Fibroblast of skin of right quadriceps (primary cell): ENCODE measurements at regions not wholly inside any gene's neighbourhood (a gene's known extent, or its start where the extent isn't known, plus 50 kb on each side); places are given as distances from the start of the nearest gene placed in this dataset.
"Not testable (repeated sequence)": the region's sequence is repeated elsewhere in the genome, so short reads cannot be mapped to it uniquely, and the experiment has no call there.

ENCODE experiments used
- DNase-seq: peaks from one replicate; pipeline ENCODE4 v3.0.0-alpha.2; 2013

DNA sequence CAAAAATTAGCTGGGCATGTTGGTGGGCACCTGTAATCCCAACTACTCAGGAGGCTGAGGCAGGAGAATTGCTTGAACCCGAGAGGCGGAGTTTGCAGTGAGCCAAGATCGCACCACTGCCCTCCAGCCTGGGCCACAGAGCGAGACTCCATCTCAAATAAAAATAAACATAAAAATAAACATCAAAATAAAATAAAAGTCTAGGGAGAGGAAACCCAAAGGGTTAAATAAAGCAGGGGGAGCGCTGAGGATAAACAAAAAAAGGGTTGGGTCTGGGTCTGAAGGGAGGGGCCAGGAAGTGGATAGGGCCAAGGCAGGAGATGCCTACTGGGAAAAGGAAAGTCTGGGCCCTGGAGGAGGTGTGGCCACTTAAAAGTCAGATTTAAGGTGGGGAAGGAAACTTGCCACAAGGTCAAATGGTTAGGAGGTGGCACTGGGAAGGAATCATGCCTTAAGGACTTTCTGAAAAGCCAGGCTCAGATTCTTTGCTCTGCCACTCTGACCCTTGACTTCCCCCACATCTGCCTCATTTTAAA, 150.0 kb downstream of the ADSS2 start:
- DNase-seq, result no peak

DNA sequence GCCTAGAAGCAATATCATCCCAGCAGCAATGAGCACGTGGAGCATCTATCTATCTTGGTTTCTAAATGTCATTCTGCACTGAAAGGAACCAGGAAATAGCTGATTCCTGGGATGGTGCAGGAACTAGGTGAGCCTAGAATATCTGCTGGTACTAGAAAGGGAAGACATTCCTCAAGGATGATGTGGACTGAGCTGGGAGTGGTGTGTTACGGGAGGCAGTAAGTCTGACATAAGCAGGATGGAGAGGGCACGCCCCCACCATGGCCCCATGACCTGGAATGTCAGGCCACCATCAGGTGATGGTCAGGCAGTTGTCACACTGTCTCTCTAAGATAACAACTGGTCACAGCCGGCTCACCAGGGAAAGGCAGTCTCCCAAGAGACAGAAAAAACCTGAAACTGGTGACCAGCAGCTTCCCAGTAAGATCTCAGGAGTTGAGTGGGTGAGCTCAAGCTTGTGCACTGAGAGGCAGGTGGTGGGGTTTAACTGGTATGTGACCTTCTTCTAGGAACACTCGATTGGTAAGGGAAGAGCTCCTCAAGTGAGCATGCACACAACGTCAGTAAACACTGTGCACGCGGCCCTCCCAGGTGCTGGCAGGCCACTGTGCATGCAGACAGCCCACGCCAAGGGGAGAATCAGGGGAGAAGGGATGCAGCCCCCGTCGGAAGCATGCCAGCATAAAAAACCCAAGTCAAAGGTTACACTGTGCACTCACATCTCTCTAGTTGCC, 148.7 kb downstream of the ADSS2 start:
- peak; percentile 25 for DNase-seq

- DNase-seq, result no peak
These were observed 148.1 kb downstream of the ADSS2 start for GRCh38 chr1:244303610-244303969.

DNA sequence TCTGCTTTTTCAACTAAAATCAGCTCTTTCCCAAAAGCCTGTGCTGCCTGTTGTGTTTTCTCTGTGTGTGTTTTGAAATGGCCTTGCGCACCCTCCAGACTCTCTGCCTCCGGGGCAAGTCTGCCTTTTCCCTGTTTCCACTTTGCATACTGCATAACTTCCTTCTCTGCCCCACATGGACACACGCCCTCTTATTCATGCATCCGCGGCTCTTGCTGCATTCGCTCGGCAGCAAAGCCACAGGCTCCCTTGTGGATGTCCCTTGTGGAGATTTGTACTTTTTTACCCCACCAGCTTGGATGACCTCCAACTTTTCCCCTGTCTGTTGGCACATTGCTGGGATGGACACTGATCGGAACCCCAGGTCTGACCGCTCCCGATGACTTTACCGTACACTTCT, 147.6 kb downstream of the ADSS2 start:
- DNase-seq, result no peak

DNA sequence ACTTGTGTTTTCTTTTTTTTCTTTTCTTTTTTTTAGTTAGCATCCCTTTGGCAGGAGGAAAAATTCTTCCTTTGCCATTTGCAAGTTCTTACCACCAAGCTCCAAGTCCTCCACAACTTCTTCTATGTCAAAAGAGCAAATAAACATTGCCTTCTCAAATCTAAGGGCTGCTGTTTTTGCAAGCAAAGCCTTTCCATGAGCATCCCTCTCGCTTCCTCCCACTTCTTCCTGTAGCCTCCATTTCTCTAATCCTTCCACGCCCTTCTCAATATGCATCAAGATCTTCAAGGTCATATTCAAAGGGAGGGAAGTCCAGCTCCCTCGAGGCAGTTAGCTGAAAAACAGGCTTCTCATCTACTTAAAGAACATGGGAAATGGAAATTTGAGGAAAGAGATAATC, 147.1 kb downstream of the ADSS2 start:
- no peak for DNase-seq

GRCh38 chr1:244305776-244306341, 145.8 kb downstream of the ADSS2 start:
- no peak for DNase-seq

- no peak for DNase-seq
These were observed 145.2 kb downstream of the ADSS2 start for GRCh38 chr1:244306544-244306943.

GRCh38 chr1:244309191-244309590, 142.5 kb downstream of the ADSS2 start:
- not testable (repeated sequence) for DNase-seq

GRCh38 chr1:244311784-244312532, 139.8 kb downstream of the ADSS2 start:
- DNase-seq, result no peak

- DNase-seq, result no peak
These were observed 138.4 kb downstream of the ADSS2 start for GRCh38 chr1:244313346-244313745.

DNA sequence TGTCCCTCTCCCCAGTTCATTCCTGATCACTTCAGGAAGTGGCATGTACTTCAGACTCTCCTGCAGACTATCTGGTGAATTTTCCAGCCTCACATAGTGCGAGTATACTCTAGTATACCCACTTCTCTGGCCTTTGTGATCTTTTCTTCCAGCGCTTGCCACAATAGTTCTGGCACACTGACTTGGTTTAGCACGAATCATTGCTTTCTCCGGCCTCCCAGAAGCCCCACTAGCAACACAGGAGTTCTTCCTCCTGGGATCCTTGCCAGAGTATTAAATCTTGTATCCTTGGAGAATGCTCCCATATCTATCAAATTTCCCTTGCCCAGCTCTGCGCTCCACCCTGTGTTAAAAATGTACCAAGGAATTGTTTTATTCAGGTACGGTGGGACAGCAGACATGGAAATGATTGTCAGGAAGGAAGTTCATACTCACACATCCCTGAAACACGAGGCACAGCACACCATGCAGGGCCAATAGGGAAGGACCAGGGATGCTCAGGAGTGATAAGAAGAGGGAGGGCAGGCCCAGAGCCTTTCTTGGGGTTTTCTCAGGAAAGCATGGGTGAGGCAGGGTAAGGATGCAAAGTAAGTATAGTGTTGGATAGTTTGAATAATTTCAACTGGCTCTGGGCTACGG, 136.7 kb downstream of the ADSS2 start:
- peak; percentile 26 for DNase-seq

GRCh38 chr1:244315996-244316395, 135.7 kb downstream of the ADSS2 start:
- no peak for DNase-seq

- peak; percentile 41 for DNase-seq
These were observed 135.3 kb downstream of the ADSS2 start for GRCh38 chr1:244316407-244316806.

GRCh38 chr1:244316986-244317655, 134.6 kb downstream of the ADSS2 start:
- no peak for DNase-seq

DNA sequence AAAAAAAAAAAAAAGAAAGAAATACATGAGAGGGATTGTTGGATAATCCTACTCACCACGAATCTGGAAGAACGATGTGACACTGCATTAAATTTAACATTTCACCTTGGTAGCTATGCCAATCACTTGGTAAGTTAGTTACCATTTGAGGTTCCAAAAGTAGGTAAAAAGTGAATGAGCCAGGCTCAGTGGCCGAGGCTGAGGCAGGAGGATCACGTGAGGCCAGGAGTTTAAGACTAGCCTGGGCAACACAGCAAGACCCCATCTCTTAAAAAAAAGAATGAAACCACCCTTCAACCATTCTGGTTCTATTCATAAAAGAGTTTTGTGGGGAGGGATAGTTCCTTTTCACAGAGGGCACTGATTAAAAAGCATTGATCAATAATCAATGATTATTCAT, 133.6 kb downstream of the ADSS2 start:
- DNase-seq, result no peak

- no peak for DNase-seq
These were observed 133.2 kb downstream of the ADSS2 start for GRCh38 chr1:244318512-244318911.

DNA sequence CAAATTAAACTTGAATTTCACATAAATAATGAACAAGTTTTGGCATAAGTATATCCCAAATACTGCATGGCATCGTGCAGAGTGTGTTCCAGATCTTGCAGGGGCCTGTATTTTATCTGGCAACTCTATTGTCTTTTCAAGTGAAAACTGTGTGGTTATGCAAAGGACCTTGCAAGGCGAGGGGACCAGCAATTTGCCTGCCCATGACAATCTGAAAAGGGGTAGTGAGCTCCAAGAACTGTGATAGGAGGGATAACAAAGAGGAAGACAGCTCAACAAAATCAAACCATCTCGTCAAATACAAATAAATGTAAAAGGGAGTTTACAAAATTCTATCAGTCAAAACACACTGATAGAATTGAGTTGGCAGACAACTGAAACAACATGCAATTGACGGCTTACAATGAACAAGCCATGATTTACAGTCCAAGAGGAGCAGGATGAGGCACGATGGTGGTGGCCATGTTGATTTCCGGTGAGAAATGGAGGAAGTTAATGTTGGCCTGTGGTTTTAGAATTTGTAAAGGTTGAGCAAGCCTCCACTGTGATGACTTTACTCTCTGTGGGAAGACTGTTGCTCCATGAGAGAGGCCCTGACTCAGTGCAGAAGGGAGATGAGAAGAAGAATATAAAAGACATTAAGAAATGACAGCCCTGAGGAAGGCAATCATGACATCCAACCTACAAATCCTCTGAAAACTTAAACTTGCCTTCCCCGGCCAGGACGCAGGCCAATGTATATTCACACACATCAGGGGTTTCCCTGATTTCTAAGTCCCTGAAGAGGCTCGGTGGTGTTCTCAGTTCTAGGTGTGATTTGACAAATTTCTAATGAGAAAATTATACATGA, 132.2 kb downstream of the ADSS2 start:
- DNase-seq, result peak; percentile 84

GRCh38 chr1:244322181-244322580, 129.5 kb downstream of the ADSS2 start:
- DNase-seq, result no peak

DNA sequence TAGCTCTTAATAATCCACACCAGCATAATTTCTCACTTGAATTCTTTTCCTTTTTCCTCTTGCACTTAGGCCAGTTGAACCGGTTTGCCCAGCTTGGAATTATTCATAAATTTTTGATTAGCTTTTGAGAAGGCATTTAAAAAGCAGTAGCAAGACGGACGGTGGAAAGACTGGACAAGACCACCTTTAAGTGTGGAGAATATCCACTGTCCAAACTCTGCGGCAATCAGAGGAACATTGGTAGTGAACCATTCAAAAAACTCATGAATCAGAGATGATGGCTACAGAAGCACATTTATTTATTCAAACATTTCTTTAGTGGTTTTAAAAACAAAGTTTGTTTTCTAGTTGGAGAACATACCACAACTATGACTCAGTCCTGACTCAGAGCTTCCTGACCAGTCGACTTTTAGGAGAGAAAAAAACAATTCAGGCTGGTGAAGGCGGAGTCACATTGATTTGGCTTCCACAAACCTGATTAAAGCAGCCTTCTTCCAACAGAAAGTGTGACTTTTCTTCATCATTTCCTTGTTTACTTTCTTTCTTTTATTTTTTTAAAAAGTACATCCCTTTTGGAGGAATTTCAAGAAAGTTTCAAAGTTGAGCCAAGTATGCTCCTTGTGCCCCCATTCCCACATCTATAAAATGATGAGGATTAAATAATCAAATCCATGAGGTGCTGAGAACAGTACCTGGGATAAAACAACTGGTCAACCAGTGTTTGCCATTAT, 128.8 kb downstream of the ADSS2 start:
- DNase-seq, result peak; percentile 95

- no peak for DNase-seq
These were observed 127.4 kb downstream of the ADSS2 start for GRCh38 chr1:244324176-244324883.
